ENCODE measurements at regions not wholly inside any gene's neighbourhood (a gene's known extent, or its start where the extent isn't known, plus 50 kb on each side); places are given as distances from the start of the nearest gene placed in this dataset.

GRCh38 chr1:25049190-25049589 is 119.1 kb upstream of the RUNX3 start:
- no peak for TF ChIP-seq TSHZ2 (CRISPR knock-in tag; IDR thresholded peaks at IDR 0.05)
- TF ChIP-seq RARB (CRISPR knock-in tag; IDR thresholded peaks at IDR 0.05) = no peak
- TF ChIP-seq ZNF8 (CRISPR knock-in tag; IDR thresholded peaks at IDR 0.05) = no peak
- no peak for TF ChIP-seq ZNF565 (CRISPR knock-in tag; conservative IDR thresholded peaks at IDR 0.05; ENCODE audit: low read depth)
- no peak for TF ChIP-seq PATZ1 (CRISPR knock-in tag; IDR thresholded peaks at IDR 0.05; ENCODE audit: borderline replicate concordance)
- TF ChIP-seq ZC3H10 (CRISPR knock-in tag; IDR thresholded peaks at IDR 0.05) = no peak
- no peak for TF ChIP-seq TOX (CRISPR knock-in tag; IDR thresholded peaks at IDR 0.05; ENCODE audit: borderline replicate concordance)
- no peak for TF ChIP-seq TCF4 (CRISPR knock-in tag; IDR thresholded peaks at IDR 0.05; ENCODE audit: borderline replicate concordance)
- no peak for TF ChIP-seq ARNTL (CRISPR knock-in tag; IDR thresholded peaks at IDR 0.05; ENCODE audit: borderline replicate concordance, low read depth)
- no peak for TF ChIP-seq GLIS3 (CRISPR knock-in tag; IDR thresholded peaks at IDR 0.05)
- TF ChIP-seq CSDC2 (CRISPR knock-in tag; IDR thresholded peaks at IDR 0.05) = no peak
- no peak for ATAC-seq

GRCh38 chr1:25048728-25049127 is 118.7 kb upstream of the RUNX3 start:
- no peak for ATAC-seq
- no peak for TF ChIP-seq ZNF70 (CRISPR knock-in tag; IDR thresholded peaks at IDR 0.05)
- no peak for TF ChIP-seq CSDC2 (CRISPR knock-in tag; IDR thresholded peaks at IDR 0.05)
- no peak for TF ChIP-seq ARNTL (CRISPR knock-in tag; IDR thresholded peaks at IDR 0.05; ENCODE audit: borderline replicate concordance, low read depth)
- no peak for TF ChIP-seq RARB (CRISPR knock-in tag; IDR thresholded peaks at IDR 0.05)
- no peak for TF ChIP-seq ZFP3 (CRISPR knock-in tag; IDR thresholded peaks at IDR 0.05)
- TF ChIP-seq ZFP30 (CRISPR knock-in tag; IDR thresholded peaks at IDR 0.05) = no peak
- TF ChIP-seq ISL1 (CRISPR knock-in tag; IDR thresholded peaks at IDR 0.05) = no peak
- no peak for TF ChIP-seq CSRNP3 (CRISPR knock-in tag; IDR thresholded peaks at IDR 0.05)
- no peak for TF ChIP-seq GLIS3 (CRISPR knock-in tag; IDR thresholded peaks at IDR 0.05)
- no peak for TF ChIP-seq TCF4 (CRISPR knock-in tag; IDR thresholded peaks at IDR 0.05; ENCODE audit: borderline replicate concordance)
- TF ChIP-seq SNAI2 (CRISPR knock-in tag; IDR thresholded peaks at IDR 0.05) = no peak
- no peak for TF ChIP-seq ZNF8 (CRISPR knock-in tag; IDR thresholded peaks at IDR 0.05)
- TF ChIP-seq CREB5 (CRISPR knock-in tag; IDR thresholded peaks at IDR 0.05; ENCODE audit: low read depth) = no peak
- no peak for TF ChIP-seq POU6F1 (CRISPR knock-in tag; IDR thresholded peaks at IDR 0.05; ENCODE audit: borderline replicate concordance, low read depth)
- TF ChIP-seq OSR1 (CRISPR knock-in tag; IDR thresholded peaks at IDR 0.05) = no peak
- TF ChIP-seq TOX (CRISPR knock-in tag; IDR thresholded peaks at IDR 0.05; ENCODE audit: borderline replicate concordance) = no peak
- no peak for TF ChIP-seq ZNF565 (CRISPR knock-in tag; conservative IDR thresholded peaks at IDR 0.05; ENCODE audit: low read depth)

- ATAC-seq = no peak
- TF ChIP-seq ZC3H10 (CRISPR knock-in tag; IDR thresholded peaks at IDR 0.05) = no peak
- TF ChIP-seq ESRRG (CRISPR knock-in tag; IDR thresholded peaks at IDR 0.05) = no peak
- TF ChIP-seq TSHZ2 (CRISPR knock-in tag; IDR thresholded peaks at IDR 0.05) = no peak
- no peak for TF ChIP-seq TCF4 (CRISPR knock-in tag; IDR thresholded peaks at IDR 0.05; ENCODE audit: borderline replicate concordance)
- TF ChIP-seq ISL1 (CRISPR knock-in tag; IDR thresholded peaks at IDR 0.05) = no peak
- no peak for TF ChIP-seq SNAI2 (CRISPR knock-in tag; IDR thresholded peaks at IDR 0.05)
- no peak for TF ChIP-seq POU6F1 (CRISPR knock-in tag; IDR thresholded peaks at IDR 0.05; ENCODE audit: borderline replicate concordance, low read depth)
Observed at GRCh38 chr1:25047506-25048240, 117.6 kb upstream of the RUNX3 start.
